OCI-LY1 (cell line): ENCODE measurements at regions not wholly inside any gene's neighbourhood (a gene's known extent, or its start where the extent isn't known, plus 50 kb on each side); places are given as distances from the start of the nearest gene placed in this dataset.

Source experiments
- H2AFZ ChIP-seq: fragments of 200-600 bp; sonication (generic), shearing (Covaris generic); 2 replicates; pipeline ENCODE4 v1.6.0; 2014; ENCODE audit warnings: antibody characterized with exemption, mild to moderate bottlenecking, low read length
- H3F3A ChIP-seq: fragments of 200-600 bp; sonication (generic), shearing (Covaris generic); 2 replicates; pipeline ENCODE4 v1.6.0; 2014; ENCODE audit warnings: mild to moderate bottlenecking, antibody characterized with exemption, low read length, moderate library complexity; ENCODE audit not compliant: insufficient read depth
- H3K27ac ChIP-seq: fragments of 200-600 bp; sonication (generic); 2 replicates; pipeline ENCODE4 v1.5.1; 2014; ENCODE audit warnings: low read length, mixed run types, mild to moderate bottlenecking, low read depth; ENCODE audit not compliant: poor library complexity, severe bottlenecking
- H3K27me3 ChIP-seq: fragments of 200-600 bp; sonication (generic); 2 replicates; pipeline ENCODE4 v1.6.0; 2014; ENCODE audit warnings: antibody characterized with exemption, mild to moderate bottlenecking, low read length, moderate library complexity; ENCODE audit not compliant: insufficient read depth
- H3K36me3 ChIP-seq: fragments of 200-600 bp; sonication (generic); 2 replicates; pipeline ENCODE4 v1.6.1; 2014; ENCODE audit warnings: mild to moderate bottlenecking, antibody characterized with exemption, low read length, moderate library complexity, mixed read lengths; ENCODE audit not compliant: insufficient read depth
- H3K4me1 ChIP-seq: fragments of 200-600 bp; sonication (generic); 2 replicates; pipeline ENCODE4 v1.5.1; 2014; ENCODE audit warnings: mild to moderate bottlenecking, low read length, moderate library complexity; ENCODE audit not compliant: insufficient read depth, severe bottlenecking
- H3K4me2 ChIP-seq: fragments of 200-600 bp; sonication (generic), shearing (Covaris generic); 2 replicates; pipeline ENCODE4 v1.6.1; 2014; ENCODE audit warnings: low read length
- H3K4me3 ChIP-seq: fragments of 200-600 bp; sonication (generic); 2 replicates; pipeline ENCODE4 v1.5.1; 2014; ENCODE audit warnings: low read length, low read depth, mild to moderate bottlenecking, mixed read lengths; ENCODE audit not compliant: poor library complexity, severe bottlenecking
- H3K79me2 ChIP-seq: fragments of 200-600 bp; shearing (Covaris generic); 2 replicates; pipeline ENCODE4 v1.6.1; 2016; ENCODE audit warnings: mixed run types, low read length, mixed read lengths; ENCODE audit not compliant: insufficient read depth
- H3K9ac ChIP-seq: fragments of 200-600 bp; sonication (generic), shearing (Covaris generic); 2 replicates; pipeline ENCODE4 v1.6.1; 2014; ENCODE audit warnings: mild to moderate bottlenecking, low read length, mixed read lengths
- H3K9me2 ChIP-seq: fragments of 200-600 bp; sonication (generic), shearing (Covaris generic); 2 replicates; pipeline ENCODE4 v1.6.1; 2014; ENCODE audit warnings: low read depth, mild to moderate bottlenecking, low read length, mixed read lengths
- H3K9me3 ChIP-seq: fragments of 200-600 bp; shearing (Covaris generic); 2 replicates; pipeline ENCODE4 v1.6.1; 2014; ENCODE audit warnings: low read length, mixed read lengths
- H4K20me1 ChIP-seq: fragments of 200-600 bp; sonication (generic), shearing (Covaris generic); 2 replicates; pipeline ENCODE4 v1.6.0; 2016; ENCODE audit warnings: mild to moderate bottlenecking, low read length; ENCODE audit not compliant: insufficient read depth
- EZH2 ChIP-seq: fragments of 200-600 bp; sonication (generic), shearing (Covaris generic); IDR thresholded peaks from 2 replicates; pipeline ENCODE4 v1.8.0; 2017; ENCODE audit warnings: borderline replicate concordance, mixed run types, mild to moderate bottlenecking, antibody characterized with exemption, low read length, moderate library complexity, mixed read lengths
- TF ChIP-seq, protein P1 (sequence below): fragments of 200-600 bp; sonication (generic), shearing (Covaris generic); IDR thresholded peaks from 2 replicates; pipeline ENCODE4 v1.5.1; 2017; ENCODE audit warnings: mild to moderate bottlenecking, antibody characterized with exemption, low read length, moderate library complexity, mixed read lengths

DNA sequence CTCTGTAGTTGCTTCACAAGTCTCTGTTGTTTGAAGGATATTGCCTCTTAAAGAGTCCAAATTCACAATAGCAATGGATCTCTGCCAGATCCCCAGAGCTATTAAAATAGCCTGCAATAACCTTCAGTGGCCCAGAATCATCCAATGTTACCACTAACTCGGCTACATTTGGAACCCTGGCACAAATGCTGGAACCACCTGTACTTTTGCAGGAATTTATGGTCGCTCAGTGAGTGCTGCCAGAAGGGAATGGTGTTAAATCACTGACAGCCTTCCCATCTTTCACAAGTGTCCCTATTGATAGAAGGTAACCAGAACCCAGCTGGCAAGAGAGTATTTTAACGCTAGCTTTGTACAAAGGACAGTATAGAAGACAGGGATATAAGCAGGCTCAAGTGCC is 298.8 kb upstream of the PLSCR5 start:
- no peaks in the 10 kb centered on the region for H3K36me3 ChIP-seq
- H3F3A ChIP-seq = no peaks in the 10 kb centered on the region
- no peak overlapping the region for H2AFZ ChIP-seq
- H3K79me2 ChIP-seq = no peaks in the 10 kb centered on the region
- TF ChIP-seq, protein P1, sequence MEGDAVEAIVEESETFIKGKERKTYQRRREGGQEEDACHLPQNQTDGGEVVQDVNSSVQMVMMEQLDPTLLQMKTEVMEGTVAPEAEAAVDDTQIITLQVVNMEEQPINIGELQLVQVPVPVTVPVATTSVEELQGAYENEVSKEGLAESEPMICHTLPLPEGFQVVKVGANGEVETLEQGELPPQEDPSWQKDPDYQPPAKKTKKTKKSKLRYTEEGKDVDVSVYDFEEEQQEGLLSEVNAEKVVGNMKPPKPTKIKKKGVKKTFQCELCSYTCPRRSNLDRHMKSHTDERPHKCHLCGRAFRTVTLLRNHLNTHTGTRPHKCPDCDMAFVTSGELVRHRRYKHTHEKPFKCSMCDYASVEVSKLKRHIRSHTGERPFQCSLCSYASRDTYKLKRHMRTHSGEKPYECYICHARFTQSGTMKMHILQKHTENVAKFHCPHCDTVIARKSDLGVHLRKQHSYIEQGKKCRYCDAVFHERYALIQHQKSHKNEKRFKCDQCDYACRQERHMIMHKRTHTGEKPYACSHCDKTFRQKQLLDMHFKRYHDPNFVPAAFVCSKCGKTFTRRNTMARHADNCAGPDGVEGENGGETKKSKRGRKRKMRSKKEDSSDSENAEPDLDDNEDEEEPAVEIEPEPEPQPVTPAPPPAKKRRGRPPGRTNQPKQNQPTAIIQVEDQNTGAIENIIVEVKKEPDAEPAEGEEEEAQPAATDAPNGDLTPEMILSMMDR = no peak
- no peak for TF ChIP-seq EZH2
- H4K20me1 ChIP-seq = no peaks in the 10 kb centered on the region
- H3K27me3 ChIP-seq = no peaks in the 10 kb centered on the region
- no peak overlapping the region for H3K4me3 ChIP-seq
- no peaks in the 10 kb centered on the region for H3K9me3 ChIP-seq
- no peaks in the 10 kb centered on the region for H3K4me1 ChIP-seq
- H3K9me2 ChIP-seq = no peaks in the 10 kb centered on the region; the same call in 1 of the 2 replicates
- no peak overlapping the region for H3K27ac ChIP-seq
- H3K4me2 ChIP-seq = no peak overlapping the region
- H3K9ac ChIP-seq = no peak overlapping the region

DNA sequence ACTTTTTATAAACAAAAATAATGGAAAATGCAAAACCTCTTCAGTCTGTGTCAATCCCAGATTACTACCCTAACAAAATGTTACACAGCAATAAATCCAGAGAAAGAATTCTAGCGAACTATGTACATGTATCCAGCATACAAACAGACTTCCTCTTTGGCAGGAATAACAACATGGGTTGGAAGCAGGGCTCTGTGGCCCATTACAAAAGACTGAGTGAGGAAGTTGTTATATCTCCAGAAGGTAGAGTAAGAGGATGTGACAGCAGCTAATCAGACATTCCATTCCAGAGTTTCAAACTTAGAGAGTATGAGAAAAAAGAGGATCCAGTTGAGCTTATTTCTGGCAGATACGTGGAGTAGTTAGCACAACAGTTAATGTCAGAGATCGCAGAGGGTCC is 294.0 kb upstream of the PLSCR5 start:
- no peaks in the 10 kb centered on the region for H3K4me1 ChIP-seq
- H3K9ac ChIP-seq = no peak overlapping the region
- H3K9me3 ChIP-seq = no peaks in the 10 kb centered on the region
- TF ChIP-seq, protein P1 = no peak
- TF ChIP-seq EZH2 = no peak
- no peak overlapping the region for H2AFZ ChIP-seq
- H3K27ac ChIP-seq = no peak overlapping the region
- no peaks in the 10 kb centered on the region for H3K27me3 ChIP-seq
- no peak overlapping the region for H3K4me2 ChIP-seq
- no peaks in the 10 kb centered on the region for H3K36me3 ChIP-seq
- no peaks in the 10 kb centered on the region for H3F3A ChIP-seq
- no peaks in the 10 kb centered on the region for H3K9me2 ChIP-seq
- H3K4me3 ChIP-seq = no peak overlapping the region
- H4K20me1 ChIP-seq = no peaks in the 10 kb centered on the region
- H3K79me2 ChIP-seq = no peaks in the 10 kb centered on the region

DNA sequence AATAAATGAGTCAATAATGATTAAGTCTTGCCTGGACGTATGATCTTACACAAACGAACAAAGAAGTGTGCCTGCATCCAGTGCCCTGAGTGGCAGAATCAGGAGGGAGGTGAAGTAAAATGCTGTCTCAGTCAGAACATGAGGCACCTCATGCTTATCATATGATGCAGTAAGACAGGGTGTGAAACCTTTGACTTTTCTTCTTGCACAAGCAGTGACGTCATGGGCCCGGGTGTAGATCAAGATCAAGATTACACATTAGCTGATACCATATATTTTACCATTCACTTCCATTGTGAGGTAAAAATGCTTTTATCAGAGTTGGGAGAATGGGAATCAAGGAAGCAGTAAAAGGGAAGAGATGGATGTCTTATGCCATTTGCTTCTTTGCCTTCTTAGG is 291.6 kb upstream of the PLSCR5 start:
- Histone ChIP-seq H3K9me3 (no peaks in the 10 kb centered on the region), H3K27me3 (no peaks in the 10 kb centered on the region), H3K9ac (no peak overlapping the region), H3K4me2 (no peak overlapping the region), H3K9me2 (no peaks in the 10 kb centered on the region), H3K4me3 (no peak overlapping the region), H3K4me1 (no peaks in the 10 kb centered on the region), H3K27ac (no peak overlapping the region), H3K36me3 (no peaks in the 10 kb centered on the region), H2AFZ (no peak overlapping the region), H3K79me2 (no peaks in the 10 kb centered on the region), H3F3A (no peaks in the 10 kb centered on the region), H4K20me1 (no peaks in the 10 kb centered on the region)
- no peak for TF ChIP-seq EZH2
- TF ChIP-seq, protein P1 = no peak
